ENCODE measurements at regions not wholly inside any gene's neighbourhood (a gene's known extent, or its start where the extent isn't known, plus 50 kb on each side); places are given as distances from the start of the nearest gene placed in this dataset.

- no peak for TF ChIP-seq AFF4 (CRISPR knock-in tag; IDR thresholded peaks at IDR 0.05)
- TF ChIP-seq KMT2A (CRISPR knock-in tag; IDR thresholded peaks at IDR 0.05), result no peak
- no peak for TF ChIP-seq FLYWCH1 (CRISPR knock-in tag; IDR thresholded peaks at IDR 0.05)
- TF ChIP-seq HNF4G (IDR thresholded peaks at IDR 0.05; ENCODE audit: borderline replicate concordance, low read depth, low read length), result no peak; the same call in 1 of the 2 replicates
- TF ChIP-seq HNF4G (CRISPR knock-in tag; IDR thresholded peaks at IDR 0.05; ENCODE audit: borderline replicate concordance, low read depth), result peak; percentile 66; the same call in 1 of the 2 replicates
- no peak for TF ChIP-seq SP5 (CRISPR knock-in tag; IDR thresholded peaks at IDR 0.05; ENCODE audit: borderline replicate concordance, low read depth)
- TF ChIP-seq ZNF850 (CRISPR knock-in tag; conservative IDR thresholded peaks at IDR 0.05), result no peak
- TF ChIP-seq MBD4 (IDR thresholded peaks at IDR 0.05; ENCODE audit: borderline replicate concordance, low read length), result peak; percentile 76; the same call in 1 of the 2 replicates
- TF ChIP-seq ZNF430 (CRISPR knock-in tag; IDR thresholded peaks at IDR 0.05), result peak; percentile 74; the same call in 1 of the 2 replicates
- no peak for TF ChIP-seq ZFP36L1 (CRISPR knock-in tag; IDR thresholded peaks at IDR 0.05)
- no peak for TF ChIP-seq ZNF639 (CRISPR knock-in tag; conservative IDR thresholded peaks at IDR 0.05)
- no peak for TF ChIP-seq ZNF180 (CRISPR knock-in tag; IDR thresholded peaks at IDR 0.05; ENCODE audit: borderline replicate concordance, low read depth)
- peak; percentile 88 for TF ChIP-seq ZNF280D (CRISPR knock-in tag; IDR thresholded peaks at IDR 0.05)
Measured at GRCh38 chr20:52433326-52434040, 241.9 kb upstream of the ZFP64 start (continued).
